ENCODE measurements at regions not wholly inside any gene's neighbourhood (a gene's known extent, or its start where the extent isn't known, plus 50 kb on each side); places are given as distances from the start of the nearest gene placed in this dataset.

DNA sequence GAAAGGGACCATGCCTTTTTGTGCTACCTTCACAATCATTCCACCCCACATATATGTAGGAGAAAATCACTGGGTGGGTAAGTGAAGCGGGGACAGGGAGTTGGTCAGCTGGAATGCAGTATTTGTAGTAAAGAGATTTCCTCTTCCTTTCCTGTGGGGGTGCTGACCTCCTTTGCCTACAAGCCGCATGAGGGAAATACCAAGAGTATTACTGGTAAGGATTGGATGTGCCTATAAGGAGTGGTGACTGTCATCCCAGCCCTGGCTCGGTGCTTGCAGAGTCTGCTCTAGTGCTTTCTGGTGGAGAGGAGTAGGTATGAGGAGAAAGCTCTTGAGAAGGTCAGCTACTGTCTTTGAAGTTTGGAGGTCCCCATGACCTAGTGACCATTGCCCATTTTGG is 324.6 kb downstream of the HRH4 start:
- no peak overlapping the region for H3K9ac ChIP-seq (ENCODE audit: low read depth, low read length)
- no peaks in the 10 kb centered on the region for H3K27me3 ChIP-seq (ENCODE audit: insufficient read depth, low read length)
- no peak overlapping the region for H3K4me3 ChIP-seq (ENCODE audit: low read length)
- H3K9me3 ChIP-seq (ENCODE audit: insufficient read depth, low read depth, low read length), result no peaks in the 10 kb centered on the region
- H3K4me1 ChIP-seq (ENCODE audit: insufficient read depth, low read length), result no peaks in the 10 kb centered on the region
- H3K36me3 ChIP-seq (ENCODE audit: insufficient read depth, low read depth, low read length), result no peaks in the 10 kb centered on the region
- no peak overlapping the region for H3K27ac ChIP-seq (ENCODE audit: low read length)

DNA sequence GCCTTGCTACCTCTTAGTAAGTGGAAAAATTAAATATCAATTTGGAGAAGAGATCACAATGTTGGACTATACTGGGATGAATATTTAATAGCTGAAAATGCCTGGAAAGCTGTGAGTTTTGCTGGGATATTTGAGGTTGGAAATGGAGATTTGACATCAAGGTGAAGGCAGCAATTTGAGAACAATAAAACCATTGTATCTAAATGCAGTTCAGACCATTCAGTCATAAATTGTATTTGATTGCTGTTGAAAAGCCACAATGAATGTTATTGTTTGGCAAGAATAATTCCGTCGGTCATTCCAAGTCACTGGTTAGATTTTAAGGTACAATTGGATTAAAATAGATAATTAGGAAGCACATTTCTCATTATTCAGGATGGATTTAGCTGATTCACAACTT is 325.6 kb downstream of the HRH4 start:
- Histone ChIP-seq H3K36me3 (ENCODE audit: insufficient read depth, low read depth, low read length) (no peaks in the 10 kb centered on the region), H3K4me3 (ENCODE audit: low read length) (no peak overlapping the region), H3K9me3 (ENCODE audit: insufficient read depth, low read depth, low read length) (no peaks in the 10 kb centered on the region), H3K9ac (ENCODE audit: low read depth, low read length) (no peak overlapping the region), H3K4me1 (ENCODE audit: insufficient read depth, low read length) (no peaks in the 10 kb centered on the region; the same call in 1 of the 2 replicates), H3K27me3 (ENCODE audit: insufficient read depth, low read length) (no peaks in the 10 kb centered on the region), H3K27ac (ENCODE audit: low read length) (no peak overlapping the region)

GRCh38 chr18:24790347-24790746 is 329.9 kb downstream of the HRH4 start:
- H3K36me3 ChIP-seq (ENCODE audit: insufficient read depth, low read depth, low read length), result no peaks in the 10 kb centered on the region
- no peaks in the 10 kb centered on the region for H3K27me3 ChIP-seq (ENCODE audit: insufficient read depth, low read length)
- no peak overlapping the region for H3K4me3 ChIP-seq (ENCODE audit: low read length)
- H3K9ac ChIP-seq (ENCODE audit: low read depth, low read length), result no peak overlapping the region
- H3K9me3 ChIP-seq (ENCODE audit: insufficient read depth, low read depth, low read length), result no peaks in the 10 kb centered on the region
- no peak overlapping the region for H3K27ac ChIP-seq (ENCODE audit: low read length)
- peaks cover 10% of the 10 kb centered on the region; the same call in 1 of the 2 replicates for H3K4me1 ChIP-seq (ENCODE audit: insufficient read depth, low read length)

- peaks cover 10% of the 10 kb centered on the region; the same call in 1 of the 2 replicates for H3K4me1 ChIP-seq (ENCODE audit: insufficient read depth, low read length)
- H3K27ac ChIP-seq (ENCODE audit: low read length), result no peak overlapping the region
- no peak overlapping the region for H3K4me3 ChIP-seq (ENCODE audit: low read length)
Measured at GRCh38 chr18:24791751-24792545, 331.5 kb downstream of the HRH4 start.

DNA sequence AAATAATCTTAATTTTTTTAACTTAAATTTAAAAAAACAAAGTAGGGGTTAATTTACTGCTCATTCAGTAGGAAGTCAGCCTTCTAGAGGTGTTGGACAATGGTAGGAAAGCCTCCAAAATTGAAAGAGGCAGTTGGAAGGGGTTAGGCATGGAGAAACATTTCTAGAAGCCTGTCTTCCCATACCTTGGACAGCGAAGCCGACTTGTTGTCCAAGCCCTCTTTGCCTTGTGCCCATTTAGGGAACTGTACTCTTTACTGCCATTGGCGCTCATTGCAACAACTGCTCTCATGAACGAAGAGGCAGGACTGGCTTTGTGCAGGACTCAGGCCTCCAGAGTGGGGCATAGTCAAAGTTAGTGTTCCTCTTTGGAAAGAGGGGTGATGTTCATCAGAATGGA is 333.3 kb downstream of the HRH4 start:
- H3K9ac ChIP-seq (ENCODE audit: low read depth, low read length), result no peak overlapping the region
- no peaks in the 10 kb centered on the region for H3K36me3 ChIP-seq (ENCODE audit: insufficient read depth, low read depth, low read length)
- no peaks in the 10 kb centered on the region for H3K27me3 ChIP-seq (ENCODE audit: insufficient read depth, low read length)
- H3K4me3 ChIP-seq (ENCODE audit: low read length), result no peak overlapping the region
- H3K9me3 ChIP-seq (ENCODE audit: insufficient read depth, low read depth, low read length), result no peaks in the 10 kb centered on the region
- H3K4me1 ChIP-seq (ENCODE audit: insufficient read depth, low read length), result peaks cover 10% of the 10 kb centered on the region; the same call in 1 of the 2 replicates
- H3K27ac ChIP-seq (ENCODE audit: low read length), result no peak overlapping the region

More at GRCh38 chr18:24791751-24792545, 331.5 kb downstream of the HRH4 start:
- Histone ChIP-seq H3K36me3 (ENCODE audit: insufficient read depth, low read depth, low read length) (no peaks in the 10 kb centered on the region), H3K9ac (ENCODE audit: low read depth, low read length) (peak overlapping the region; percentile 47; the same call in 1 of the 2 replicates), H3K9me3 (ENCODE audit: insufficient read depth, low read depth, low read length) (no peaks in the 10 kb centered on the region), H3K27me3 (ENCODE audit: insufficient read depth, low read length) (no peaks in the 10 kb centered on the region)

DNA sequence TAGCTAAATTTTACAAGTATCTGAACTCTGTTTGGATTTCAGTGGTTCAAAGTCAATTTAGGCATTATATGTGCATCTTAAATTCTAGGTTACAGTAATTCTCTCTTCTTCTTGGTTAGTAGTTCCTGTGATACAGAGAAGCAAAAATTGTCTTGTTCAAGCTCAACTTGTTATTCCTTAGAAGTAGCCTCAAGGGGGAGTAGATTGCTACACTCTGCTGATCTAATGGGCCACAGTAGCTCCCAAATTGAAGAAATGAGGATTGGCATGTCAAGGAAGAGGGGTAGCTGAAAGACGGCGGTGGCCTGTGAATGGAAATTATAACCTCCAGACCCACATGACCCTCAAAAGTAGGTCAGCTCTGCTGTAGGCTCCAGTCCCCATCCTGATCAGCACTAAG is 334.7 kb downstream of the HRH4 start:
- no peaks in the 10 kb centered on the region for H3K9me3 ChIP-seq (ENCODE audit: insufficient read depth, low read depth, low read length)
- no peak overlapping the region for H3K27ac ChIP-seq (ENCODE audit: low read length)
- H3K4me1 ChIP-seq (ENCODE audit: insufficient read depth, low read length), result peaks cover 14% of the 10 kb centered on the region; the same call in 1 of the 2 replicates
- no peaks in the 10 kb centered on the region for H3K36me3 ChIP-seq (ENCODE audit: insufficient read depth, low read depth, low read length)
- H3K27me3 ChIP-seq (ENCODE audit: insufficient read depth, low read length), result no peaks in the 10 kb centered on the region
- no peak overlapping the region for H3K9ac ChIP-seq (ENCODE audit: low read depth, low read length)
- no peak overlapping the region for H3K4me3 ChIP-seq (ENCODE audit: low read length)

GRCh38 chr18:24797981-24798380 is 337.5 kb downstream of the HRH4 start:
- Histone ChIP-seq H3K9ac (ENCODE audit: low read depth, low read length) (no peak overlapping the region), H3K4me3 (ENCODE audit: low read length) (no peak overlapping the region), H3K36me3 (ENCODE audit: insufficient read depth, low read depth, low read length) (no peaks in the 10 kb centered on the region), H3K4me1 (ENCODE audit: insufficient read depth, low read length) (peaks cover 4% of the 10 kb centered on the region; the same call in 1 of the 2 replicates), H3K27me3 (ENCODE audit: insufficient read depth, low read length) (no peaks in the 10 kb centered on the region), H3K9me3 (ENCODE audit: insufficient read depth, low read depth, low read length) (peaks cover 10% of the 10 kb centered on the region), H3K27ac (ENCODE audit: low read length) (no peak overlapping the region)

GRCh38 chr18:24799176-24799575 is 338.7 kb downstream of the HRH4 start:
- Histone ChIP-seq H3K4me1 (ENCODE audit: insufficient read depth, low read length) (peaks cover 4% of the 10 kb centered on the region; the same call in 1 of the 2 replicates), H3K27me3 (ENCODE audit: insufficient read depth, low read length) (no peaks in the 10 kb centered on the region), H3K27ac (ENCODE audit: low read length) (no peak overlapping the region), H3K9ac (ENCODE audit: low read depth, low read length) (no peak overlapping the region), H3K36me3 (ENCODE audit: insufficient read depth, low read depth, low read length) (no peaks in the 10 kb centered on the region), H3K9me3 (ENCODE audit: insufficient read depth, low read depth, low read length) (peaks cover 11% of the 10 kb centered on the region), H3K4me3 (ENCODE audit: low read length) (no peak overlapping the region)

DNA sequence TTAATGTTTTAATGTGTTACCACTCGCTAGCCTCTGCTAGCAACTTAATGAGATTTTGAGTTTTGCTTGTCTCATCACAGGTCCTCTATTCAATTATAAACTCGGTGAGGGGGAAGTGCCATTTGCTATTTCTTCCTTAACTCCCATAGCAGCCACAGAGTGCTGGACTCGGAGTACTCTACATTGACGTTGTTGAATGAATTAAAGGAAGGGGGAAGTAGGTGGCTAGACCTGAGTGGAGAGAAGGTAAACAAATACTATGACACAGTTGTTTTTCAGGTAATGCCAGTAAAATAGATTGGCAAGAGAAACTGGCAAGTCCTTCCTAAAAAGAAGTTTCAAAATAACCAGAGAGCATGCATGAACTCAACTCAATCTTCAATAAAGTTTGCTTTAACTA is 339.3 kb downstream of the HRH4 start:
- H3K36me3 ChIP-seq (ENCODE audit: insufficient read depth, low read depth, low read length), result no peaks in the 10 kb centered on the region
- no peak overlapping the region for H3K9ac ChIP-seq (ENCODE audit: low read depth, low read length)
- H3K4me1 ChIP-seq (ENCODE audit: insufficient read depth, low read length), result peaks cover 4% of the 10 kb centered on the region; the same call in 1 of the 2 replicates
- peaks cover 11% of the 10 kb centered on the region for H3K9me3 ChIP-seq (ENCODE audit: insufficient read depth, low read depth, low read length)
- H3K4me3 ChIP-seq (ENCODE audit: low read length), result no peak overlapping the region
- H3K27ac ChIP-seq (ENCODE audit: low read length), result no peak overlapping the region
- H3K27me3 ChIP-seq (ENCODE audit: insufficient read depth, low read length), result no peaks in the 10 kb centered on the region

- H3K9ac ChIP-seq (ENCODE audit: low read depth, low read length), result no peak overlapping the region
- no peaks in the 10 kb centered on the region for H3K36me3 ChIP-seq (ENCODE audit: insufficient read depth, low read depth, low read length)
- peaks cover 11% of the 10 kb centered on the region for H3K9me3 ChIP-seq (ENCODE audit: insufficient read depth, low read depth, low read length)
- H3K4me1 ChIP-seq (ENCODE audit: insufficient read depth, low read length), result peaks cover 4% of the 10 kb centered on the region; the same call in 1 of the 2 replicates
- H3K4me3 ChIP-seq (ENCODE audit: low read length), result no peak overlapping the region
- no peak overlapping the region for H3K27ac ChIP-seq (ENCODE audit: low read length)
- H3K27me3 ChIP-seq (ENCODE audit: insufficient read depth, low read length), result no peaks in the 10 kb centered on the region
Measured at GRCh38 chr18:24801001-24801400, 340.6 kb downstream of the HRH4 start.

DNA sequence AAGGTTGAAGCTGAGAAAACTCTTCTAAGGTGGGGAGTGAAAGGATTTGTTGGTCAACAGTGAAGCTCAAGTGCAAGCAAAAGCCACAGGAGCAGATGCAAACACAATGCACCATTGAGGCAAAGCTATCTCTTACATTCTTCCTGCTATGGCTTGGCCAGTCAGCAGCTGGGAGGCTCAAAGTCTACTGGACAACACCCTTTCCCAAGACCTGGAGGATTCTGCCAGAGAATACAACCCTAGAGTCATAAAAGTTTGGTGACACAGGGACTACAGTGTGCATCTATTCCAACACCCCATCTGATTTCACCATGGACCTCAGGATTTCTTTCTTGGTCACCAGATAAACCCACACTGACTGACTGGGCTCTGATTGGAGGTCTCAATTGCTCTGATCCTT is 342.0 kb downstream of the HRH4 start:
- H3K27me3 ChIP-seq (ENCODE audit: insufficient read depth, low read length), result no peaks in the 10 kb centered on the region
- peaks cover 4% of the 10 kb centered on the region; the same call in 1 of the 2 replicates for H3K4me1 ChIP-seq (ENCODE audit: insufficient read depth, low read length)
- H3K36me3 ChIP-seq (ENCODE audit: insufficient read depth, low read depth, low read length), result no peaks in the 10 kb centered on the region
- no peak overlapping the region for H3K4me3 ChIP-seq (ENCODE audit: low read length)
- no peak overlapping the region for H3K9ac ChIP-seq (ENCODE audit: low read depth, low read length)
- peaks cover 11% of the 10 kb centered on the region for H3K9me3 ChIP-seq (ENCODE audit: insufficient read depth, low read depth, low read length)
- no peak overlapping the region for H3K27ac ChIP-seq (ENCODE audit: low read length)

GRCh38 chr18:24805156-24805555 is 344.7 kb downstream of the HRH4 start:
- Histone ChIP-seq H3K27me3 (ENCODE audit: insufficient read depth, low read length) (no peaks in the 10 kb centered on the region), H3K4me1 (ENCODE audit: insufficient read depth, low read length) (no peaks in the 10 kb centered on the region; the same call in 1 of the 2 replicates), H3K27ac (ENCODE audit: low read length) (no peak overlapping the region), H3K4me3 (ENCODE audit: low read length) (no peak overlapping the region), H3K36me3 (ENCODE audit: insufficient read depth, low read depth, low read length) (no peaks in the 10 kb centered on the region), H3K9ac (ENCODE audit: low read depth, low read length) (no peak overlapping the region), H3K9me3 (ENCODE audit: insufficient read depth, low read depth, low read length) (peaks cover 11% of the 10 kb centered on the region)

All from iPS-20b (cell line).